SU-DHL-6 (cell line): ENCODE measurements at regions not wholly inside any gene's neighbourhood (a gene's known extent, or its start where the extent isn't known, plus 50 kb on each side); places are given as distances from the start of the nearest gene placed in this dataset.

Experiments
- H2AFZ ChIP-seq: fragments of 200-600 bp; sonication (generic); 2 replicates; pipeline ENCODE4 v1.6.1; 2014; ENCODE audit warnings: low read depth, mild to moderate bottlenecking, moderate library complexity, mixed read lengths, antibody characterized with exemption, low read length; ENCODE audit not compliant: severe bottlenecking
- H3F3A ChIP-seq: fragments of 200-600 bp; shearing (Covaris generic); 2 replicates; pipeline ENCODE4 v1.6.0; 2016; ENCODE audit warnings: antibody characterized with exemption, mild to moderate bottlenecking; ENCODE audit not compliant: insufficient read depth
- H3K27ac ChIP-seq: fragments of 200-600 bp; sonication (generic); 2 replicates; pipeline ENCODE4 v1.5.1; 2016; ENCODE audit warnings: low read depth, mild to moderate bottlenecking, low read length, moderate library complexity, mixed read lengths
- H3K27me3 ChIP-seq: fragments of 200-600 bp; sonication (generic), shearing (Covaris generic); 2 replicates; pipeline ENCODE4 v1.6.0; 2014; ENCODE audit warnings: mild to moderate bottlenecking, low read length
- H3K36me3 ChIP-seq: fragments of 200-600 bp; sonication (generic); 2 replicates; pipeline ENCODE4 v1.6.1; 2014; ENCODE audit warnings: mild to moderate bottlenecking, low read length, mixed read lengths
- H3K4me2 ChIP-seq: fragments of 300-600, 200-600 bp; shearing (Covaris generic), sonication (generic); 2 replicates; pipeline ENCODE4 v1.6.0; 2014; ENCODE audit warnings: low read length, low read depth, mild to moderate bottlenecking; ENCODE audit not compliant: poor library complexity, severe bottlenecking
- H3K4me3 ChIP-seq: fragments of 200-600 bp; sonication (generic); 2 replicates; pipeline ENCODE4 v1.5.1; 2014; ENCODE audit warnings: antibody characterized with exemption, low read length, mild to moderate bottlenecking, mixed read lengths; ENCODE audit not compliant: insufficient read depth, poor library complexity, severe bottlenecking
- H3K79me2 ChIP-seq: fragments of 200-600 bp; sonication (generic); 2 replicates; pipeline ENCODE4 v1.6.1; 2014; ENCODE audit warnings: mild to moderate bottlenecking, low read length, moderate library complexity; ENCODE audit not compliant: insufficient read depth
- H3K9ac ChIP-seq: fragments of 200-600 bp; sonication (generic); 2 replicates; pipeline ENCODE4 v1.7.0; 2014; ENCODE audit warnings: mild to moderate bottlenecking, low read length
- H3K9me2 ChIP-seq: fragments of 200-600 bp; sonication (generic); replicated peaks from 2 replicates; pipeline ENCODE4 v1.6.1; 2014; ENCODE audit warnings: low read length; ENCODE audit not compliant: insufficient read depth
- H3K9me3 ChIP-seq: fragments of 200-600 bp; sonication (generic); 2 replicates; pipeline ENCODE4 v1.6.1; 2014; ENCODE audit warnings: low read length, mixed read lengths; ENCODE audit not compliant: insufficient read depth
- H4K20me1 ChIP-seq: fragments of 200-600 bp; sonication (generic); 2 replicates; pipeline ENCODE4 v1.6.1; 2014; ENCODE audit warnings: low read depth, mild to moderate bottlenecking, antibody characterized with exemption, low read length, moderate library complexity, mixed read lengths
- CTCF ChIP-seq: fragments of 200-600 bp; sonication (generic); IDR thresholded peaks from one replicate; pipeline ENCODE4 v1.5.1; 2017; ENCODE audit warnings: antibody characterized with exemption, mild to moderate bottlenecking, low read length, moderate library complexity; ENCODE audit not compliant: insufficient read depth, poor library complexity, severe bottlenecking
- EZH2phosphoT487 ChIP-seq: fragments of 200-600 bp; sonication (generic), shearing (Covaris generic); conservative IDR thresholded peaks from 2 replicates; pipeline ENCODE4 v1.6.1; 2018; ENCODE audit warnings: mild to moderate bottlenecking, antibody characterized with exemption, low read length, moderate library complexity, mixed read lengths

GRCh38 chr3:106160396-106160795, 291.6 kb upstream of the CBLB start:
- H3K4me3 ChIP-seq, result no peak overlapping the region
- H4K20me1 ChIP-seq, result no peaks in the 10 kb centered on the region
- no peaks in the 10 kb centered on the region for H3K36me3 ChIP-seq
- H2AFZ ChIP-seq, result no peak overlapping the region
- no peaks in the 10 kb centered on the region for H3K27me3 ChIP-seq
- no peaks in the 10 kb centered on the region for H3F3A ChIP-seq
- H3K9ac ChIP-seq, result no peak overlapping the region
- H3K79me2 ChIP-seq, result no peaks in the 10 kb centered on the region
- H3K27ac ChIP-seq, result no peak overlapping the region
- no peak overlapping the region for H3K4me2 ChIP-seq
- H3K9me3 ChIP-seq, result no peaks in the 10 kb centered on the region
- H3K9me2 ChIP-seq, result no peaks in the 10 kb centered on the region
- TF ChIP-seq CTCF (no peak), EZH2phosphoT487 (no peak)

GRCh38 chr3:106161246-106161645, 292.4 kb upstream of the CBLB start:
- Histone ChIP-seq H3K4me2 (no peak overlapping the region), H3K9me2 (no peaks in the 10 kb centered on the region)
- no peak for TF ChIP-seq EZH2phosphoT487
- TF ChIP-seq CTCF, result no peak

GRCh38 chr3:106167728-106168127, 298.9 kb upstream of the CBLB start:
- H3K27ac ChIP-seq, result no peak overlapping the region
- TF ChIP-seq CTCF, result no peak
- TF ChIP-seq EZH2phosphoT487, result no peak
- no peaks in the 10 kb centered on the region for H3K79me2 ChIP-seq
- H3K36me3 ChIP-seq, result no peaks in the 10 kb centered on the region
- no peaks in the 10 kb centered on the region for H3K9me2 ChIP-seq
- no peaks in the 10 kb centered on the region for H4K20me1 ChIP-seq
- H3K4me2 ChIP-seq, result no peak overlapping the region
- no peak overlapping the region for H2AFZ ChIP-seq
- no peaks in the 10 kb centered on the region for H3F3A ChIP-seq
- no peaks in the 10 kb centered on the region for H3K9me3 ChIP-seq
- H3K9ac ChIP-seq, result no peak overlapping the region
- no peak overlapping the region for H3K4me3 ChIP-seq
- no peaks in the 10 kb centered on the region for H3K27me3 ChIP-seq

More at GRCh38 chr3:106161246-106161645, 292.4 kb upstream of the CBLB start:
- H3K9ac ChIP-seq, result no peak overlapping the region
- H3K36me3 ChIP-seq, result no peaks in the 10 kb centered on the region
- H3K79me2 ChIP-seq, result no peaks in the 10 kb centered on the region
- H2AFZ ChIP-seq, result no peak overlapping the region
- no peak overlapping the region for H3K27ac ChIP-seq
- H4K20me1 ChIP-seq, result no peaks in the 10 kb centered on the region
- H3K4me3 ChIP-seq, result no peak overlapping the region
- H3F3A ChIP-seq, result no peaks in the 10 kb centered on the region
- no peaks in the 10 kb centered on the region for H3K9me3 ChIP-seq
- no peaks in the 10 kb centered on the region for H3K27me3 ChIP-seq
